ENCODE measurements at regions not wholly inside any gene's neighbourhood (a gene's known extent, or its start where the extent isn't known, plus 50 kb on each side); places are given as distances from the start of the nearest gene placed in this dataset.

DNA sequence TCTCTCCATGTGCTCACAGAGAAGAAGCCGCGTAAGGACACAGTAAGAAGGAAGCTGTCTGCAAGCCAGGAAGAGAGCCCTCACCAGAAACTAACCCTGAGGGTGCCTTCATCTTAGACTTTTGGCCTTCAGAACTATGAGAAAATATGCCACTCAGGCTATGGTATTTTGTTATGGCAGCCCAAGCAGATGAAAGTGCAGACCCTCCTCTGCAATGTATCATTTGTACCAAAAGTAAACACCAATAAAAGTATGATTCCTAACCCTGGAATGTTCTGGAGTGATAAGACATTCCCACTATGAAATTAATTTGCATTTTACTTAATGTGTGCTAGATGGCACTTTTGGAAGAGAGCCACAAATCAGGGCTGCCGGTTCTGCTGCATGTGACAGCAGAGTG is 594.3 kb downstream of the UTRN start:
- TF ChIP-seq, protein P1, sequence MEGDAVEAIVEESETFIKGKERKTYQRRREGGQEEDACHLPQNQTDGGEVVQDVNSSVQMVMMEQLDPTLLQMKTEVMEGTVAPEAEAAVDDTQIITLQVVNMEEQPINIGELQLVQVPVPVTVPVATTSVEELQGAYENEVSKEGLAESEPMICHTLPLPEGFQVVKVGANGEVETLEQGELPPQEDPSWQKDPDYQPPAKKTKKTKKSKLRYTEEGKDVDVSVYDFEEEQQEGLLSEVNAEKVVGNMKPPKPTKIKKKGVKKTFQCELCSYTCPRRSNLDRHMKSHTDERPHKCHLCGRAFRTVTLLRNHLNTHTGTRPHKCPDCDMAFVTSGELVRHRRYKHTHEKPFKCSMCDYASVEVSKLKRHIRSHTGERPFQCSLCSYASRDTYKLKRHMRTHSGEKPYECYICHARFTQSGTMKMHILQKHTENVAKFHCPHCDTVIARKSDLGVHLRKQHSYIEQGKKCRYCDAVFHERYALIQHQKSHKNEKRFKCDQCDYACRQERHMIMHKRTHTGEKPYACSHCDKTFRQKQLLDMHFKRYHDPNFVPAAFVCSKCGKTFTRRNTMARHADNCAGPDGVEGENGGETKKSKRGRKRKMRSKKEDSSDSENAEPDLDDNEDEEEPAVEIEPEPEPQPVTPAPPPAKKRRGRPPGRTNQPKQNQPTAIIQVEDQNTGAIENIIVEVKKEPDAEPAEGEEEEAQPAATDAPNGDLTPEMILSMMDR (IDR thresholded peaks at IDR 0.05), result no peak
- TF ChIP-seq EZH2 (IDR thresholded peaks at IDR 0.05; ENCODE audit: borderline replicate concordance, insufficient read depth, low read depth, low read length, poor library complexity, severe bottlenecking), result no peak
